ENCODE measurements at regions not wholly inside any gene's neighbourhood (a gene's known extent, or its start where the extent isn't known, plus 50 kb on each side); places are given as distances from the start of the nearest gene placed in this dataset.

- TF ChIP-seq POLR2AphosphoS5 (IDR thresholded peaks at IDR 0.05; ENCODE audit: low read depth, low read length): no peak
- TF ChIP-seq REST (IDR thresholded peaks at IDR 0.05; ENCODE audit: insufficient read depth in 1 of 2, low read depth in 2 of 2, low read length in 2 of 2): no peak
- TF ChIP-seq FOXP2 (optimal IDR thresholded peaks at IDR 0.05; ENCODE audit: borderline replicate concordance, extremely low read depth, extremely low read length, insufficient read depth): no peak
These were observed 99.8 kb upstream of the MAP1B start for GRCh38 chr5:72007336-72008111.

Measured in PFSK-1 (cell line).